Prostate gland (tissue), 2 donors: ENCODE measurements at regions not wholly inside any gene's neighbourhood (a gene's known extent, or its start where the extent isn't known, plus 50 kb on each side); places are given as distances from the start of the nearest gene placed in this dataset.

Experiments used
- POLR2A ChIP-seq: fragments of 450-650 bp; IDR thresholded peaks from one replicate; pipeline ENCODE4 v1.6.1; 2016; ENCODE audit warnings: antibody characterized with exemption, mild to moderate bottlenecking
- POLR2AphosphoS5 ChIP-seq: sonication (generic); formaldehyde crosslinking; IDR thresholded peaks from one replicate; pipeline ENCODE4 v1.6.1; 2017; ENCODE audit warnings: antibody characterized with exemption
- TF ChIP-seq, protein P1 (sequence below), 4 experiments: fragments of 200-600 bp in 2 of 4; fragments of 450-650 bp in 2 of 4; sonication (generic) in 2 of 4; IDR thresholded peaks; 1 replicate in 3 of 4; 2 replicates in 1 of 4; pipeline ENCODE4 v1.5.1; 2016 to 2019; ENCODE audit warnings: antibody characterized with exemption in 4 of 4, mild to moderate bottlenecking in 2 of 4, moderate library complexity in 2 of 4

DNA sequence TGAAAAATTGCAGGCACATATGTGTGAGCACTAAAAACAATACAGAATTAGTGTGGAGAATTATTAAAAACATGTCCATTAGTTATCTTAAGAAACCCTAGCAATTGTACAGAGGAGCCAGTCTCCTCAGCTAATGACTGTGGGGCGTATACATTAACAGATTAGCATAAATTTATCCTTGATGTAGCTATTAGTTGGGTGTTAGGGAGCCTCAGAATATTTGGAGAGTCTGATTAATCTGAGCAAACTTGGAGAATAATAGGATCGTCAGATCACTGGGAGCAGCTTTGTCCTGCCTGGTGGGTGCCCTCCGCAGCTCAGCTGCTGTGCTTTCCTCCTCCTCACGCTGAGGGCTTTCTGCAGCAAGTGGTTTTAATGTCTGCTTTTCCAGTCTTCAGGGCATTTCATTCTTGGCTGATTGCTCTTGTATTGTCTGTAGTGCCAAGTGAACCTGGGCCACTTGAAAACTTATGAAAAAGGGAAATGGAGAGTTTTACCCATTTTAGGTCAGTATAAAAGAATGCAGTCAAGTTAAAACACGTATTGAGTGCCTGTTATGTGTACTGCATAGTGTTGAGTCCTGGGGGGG lies 417.4 kb upstream of the SEMA6D start:
- TF ChIP-seq, protein P1, sequence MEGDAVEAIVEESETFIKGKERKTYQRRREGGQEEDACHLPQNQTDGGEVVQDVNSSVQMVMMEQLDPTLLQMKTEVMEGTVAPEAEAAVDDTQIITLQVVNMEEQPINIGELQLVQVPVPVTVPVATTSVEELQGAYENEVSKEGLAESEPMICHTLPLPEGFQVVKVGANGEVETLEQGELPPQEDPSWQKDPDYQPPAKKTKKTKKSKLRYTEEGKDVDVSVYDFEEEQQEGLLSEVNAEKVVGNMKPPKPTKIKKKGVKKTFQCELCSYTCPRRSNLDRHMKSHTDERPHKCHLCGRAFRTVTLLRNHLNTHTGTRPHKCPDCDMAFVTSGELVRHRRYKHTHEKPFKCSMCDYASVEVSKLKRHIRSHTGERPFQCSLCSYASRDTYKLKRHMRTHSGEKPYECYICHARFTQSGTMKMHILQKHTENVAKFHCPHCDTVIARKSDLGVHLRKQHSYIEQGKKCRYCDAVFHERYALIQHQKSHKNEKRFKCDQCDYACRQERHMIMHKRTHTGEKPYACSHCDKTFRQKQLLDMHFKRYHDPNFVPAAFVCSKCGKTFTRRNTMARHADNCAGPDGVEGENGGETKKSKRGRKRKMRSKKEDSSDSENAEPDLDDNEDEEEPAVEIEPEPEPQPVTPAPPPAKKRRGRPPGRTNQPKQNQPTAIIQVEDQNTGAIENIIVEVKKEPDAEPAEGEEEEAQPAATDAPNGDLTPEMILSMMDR (IDR thresholded peaks at IDR 0.05): no peak
- TF ChIP-seq POLR2A (no peak), POLR2AphosphoS5 (no peak)
